ENCODE measurements at regions not wholly inside any gene's neighbourhood (a gene's known extent, or its start where the extent isn't known, plus 50 kb on each side); places are given as distances from the start of the nearest gene placed in this dataset.

DNA sequence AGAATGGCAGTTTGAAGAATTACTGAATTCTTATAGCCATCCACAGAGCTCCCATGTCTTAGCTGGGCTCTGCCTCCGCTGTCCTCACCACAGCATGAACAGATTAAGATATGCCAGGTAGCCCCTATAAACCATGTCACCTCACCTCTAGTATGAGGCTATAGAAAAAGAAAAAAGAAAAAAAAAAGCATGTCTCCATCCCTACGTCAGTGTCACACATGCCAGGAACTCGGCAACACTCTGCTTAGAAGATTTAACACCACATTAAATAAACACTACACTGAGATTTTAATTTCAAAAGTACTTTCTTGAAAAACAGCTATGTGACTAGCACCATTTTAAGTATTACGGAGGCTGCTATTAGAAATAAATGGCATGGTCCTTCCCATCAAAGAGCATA is 149.4 kb downstream of the CAPZA3 start:
- TF ChIP-seq CEBPB (IDR thresholded peaks at IDR 0.05) = no peak
- TF ChIP-seq EGR1 (IDR thresholded peaks at IDR 0.05) = no peak
